Activated naive CD8-positive, alpha-beta T cell treated with anti-CD3 and anti-CD28 coated beads, Interleukin-2, amount 50 U/mL, for 24 hours (primary cell): ENCODE measurements at regions not wholly inside any gene's neighbourhood (a gene's known extent, or its start where the extent isn't known, plus 50 kb on each side); places are given as distances from the start of the nearest gene placed in this dataset.
A peak's percentile ranks its signal among the peaks of the same experiment; 100 is the strongest.

Experiments
- ATAC-seq: fragments of 150-1000 bp; cut with Tn5 transposase; one replicate; pipeline ENCODE4 v1.10.0; 2021
- DNase-seq: peaks from one replicate; pipeline ENCODE4 v3.0.0; 2021
- H3K27ac Mint-ChIP-seq: one replicate; pipeline ENCODE4 v1.8.0; 2021; ENCODE audit warnings: mild to moderate bottlenecking, mixed read lengths
- H3K27me3 Mint-ChIP-seq: one replicate; pipeline ENCODE4 v1.8.0; 2021; ENCODE audit warnings: mixed read lengths
- H3K36me3 Mint-ChIP-seq: one replicate; pipeline ENCODE4 v1.8.0; 2021; ENCODE audit warnings: low read depth, mixed read lengths
- H3K4me1 Mint-ChIP-seq: one replicate; pipeline ENCODE4 v1.8.0; 2021; ENCODE audit warnings: mixed read lengths
- H3K4me3 Mint-ChIP-seq: one replicate; pipeline ENCODE4 v1.8.0; 2021; ENCODE audit warnings: mild to moderate bottlenecking, moderate library complexity, mixed read lengths
- H3K9me3 Mint-ChIP-seq: one replicate; pipeline ENCODE4 v1.8.0; 2021; ENCODE audit warnings: mixed read lengths

DNA sequence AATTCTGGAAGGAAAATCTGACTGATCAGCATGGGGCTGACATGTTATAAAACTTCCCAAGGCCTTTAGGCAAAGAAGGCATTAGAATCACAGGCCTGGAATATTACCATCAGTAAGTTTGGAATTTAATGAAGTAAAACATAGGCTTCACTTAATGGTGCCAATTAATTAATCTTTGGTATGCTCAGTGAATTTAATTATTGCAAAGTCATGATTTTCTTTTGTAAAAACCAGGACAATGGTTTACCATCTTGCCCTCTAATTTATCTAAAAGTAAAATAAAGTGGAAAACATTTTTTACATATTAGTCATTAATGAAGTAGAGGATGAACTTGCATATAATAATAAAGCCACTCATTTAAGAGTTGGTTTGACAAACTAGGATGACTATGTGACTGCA lies 220.3 kb downstream of the SEC23IP start:
- Mint-ChIP-seq H3K4me1 (no peaks in the 10 kb centered on the region), H3K9me3 (no peaks in the 10 kb centered on the region), H3K4me3 (no peak overlapping the region), H3K27me3 (peaks cover 10% of the 10 kb centered on the region), H3K27ac (no peak overlapping the region), H3K36me3 (no peaks in the 10 kb centered on the region)
- DNase-seq (no peak), ATAC-seq (no peak)

DNA sequence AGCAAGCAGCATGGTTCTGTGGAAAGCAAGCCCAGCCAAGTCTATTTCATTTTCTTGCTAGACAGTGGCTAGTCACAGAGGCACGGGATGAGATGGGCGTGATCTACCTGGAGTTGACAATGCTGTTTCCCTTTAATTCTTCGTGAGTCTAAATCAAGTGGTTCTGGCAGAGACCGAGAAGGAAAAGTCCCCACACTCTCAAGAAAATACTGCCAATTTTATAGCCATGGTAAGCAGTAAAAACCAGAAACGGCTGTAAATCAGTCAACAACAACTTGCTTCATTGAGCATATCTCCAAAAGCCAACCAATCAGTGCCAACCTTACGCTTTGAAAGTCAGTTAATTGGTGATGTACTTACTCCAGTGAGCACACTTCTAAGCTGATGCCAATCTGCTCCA lies 223.4 kb downstream of the SEC23IP start:
- Mint-ChIP-seq H3K4me3 (no peak overlapping the region), H3K4me1 (no peaks in the 10 kb centered on the region), H3K27ac (no peak overlapping the region), H3K27me3 (peaks cover 10% of the 10 kb centered on the region), H3K36me3 (no peaks in the 10 kb centered on the region), H3K9me3 (no peaks in the 10 kb centered on the region)
- ATAC-seq (no peak), DNase-seq (no peak)

DNA sequence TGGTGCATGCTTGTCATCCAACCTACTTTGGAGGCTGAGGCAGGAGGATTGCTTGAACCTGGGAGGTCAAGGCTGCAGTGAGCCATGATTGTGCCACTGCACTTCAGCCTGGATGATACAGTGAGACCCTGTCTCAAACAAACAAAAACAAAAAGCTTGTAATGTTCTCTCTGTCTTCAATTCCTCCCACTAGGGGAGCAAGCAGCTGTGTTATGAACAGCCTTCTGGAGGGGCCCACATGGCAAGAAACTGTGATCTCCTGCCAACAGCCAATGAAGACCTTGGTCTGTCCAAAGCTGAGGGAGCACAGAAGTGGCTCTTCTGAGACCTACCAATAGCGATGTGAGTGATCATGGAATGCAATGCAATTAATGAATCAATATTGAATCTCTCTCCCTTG lies 229.2 kb downstream of the SEC23IP start:
- Mint-ChIP-seq H3K4me3 (no peak overlapping the region), H3K36me3 (no peaks in the 10 kb centered on the region), H3K27me3 (peaks cover 7% of the 10 kb centered on the region), H3K4me1 (no peaks in the 10 kb centered on the region), H3K27ac (no peak overlapping the region), H3K9me3 (no peaks in the 10 kb centered on the region)
- DNase-seq (no peak), ATAC-seq (no peak)

DNA sequence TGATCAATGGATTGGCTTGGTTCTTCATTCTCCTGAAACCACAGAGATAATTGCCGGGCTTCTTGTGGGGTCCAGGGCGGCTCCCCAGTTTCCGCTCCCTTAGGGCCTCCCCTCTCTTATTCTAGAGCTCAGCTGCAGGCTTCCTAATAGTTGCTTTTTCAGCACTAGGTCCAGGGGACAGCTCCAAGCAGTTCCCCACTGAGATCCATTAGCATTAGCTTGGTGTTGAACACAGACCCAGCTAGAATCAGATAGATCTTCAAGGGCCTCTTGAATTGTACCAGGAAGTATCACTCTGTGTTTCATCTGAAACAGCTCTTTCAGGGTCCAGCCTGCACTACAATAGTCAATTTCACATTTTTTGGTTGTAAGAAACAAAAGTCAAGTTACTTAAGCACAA lies 238.7 kb downstream of the SEC23IP start:
- Mint-ChIP-seq H3K27ac (no peak overlapping the region), H3K4me1 (no peaks in the 10 kb centered on the region), H3K27me3 (peaks cover 15% of the 10 kb centered on the region), H3K4me3 (no peak overlapping the region), H3K36me3 (no peaks in the 10 kb centered on the region), H3K9me3 (no peaks in the 10 kb centered on the region)
- ATAC-seq (no peak), DNase-seq (peak; percentile 2)

DNA sequence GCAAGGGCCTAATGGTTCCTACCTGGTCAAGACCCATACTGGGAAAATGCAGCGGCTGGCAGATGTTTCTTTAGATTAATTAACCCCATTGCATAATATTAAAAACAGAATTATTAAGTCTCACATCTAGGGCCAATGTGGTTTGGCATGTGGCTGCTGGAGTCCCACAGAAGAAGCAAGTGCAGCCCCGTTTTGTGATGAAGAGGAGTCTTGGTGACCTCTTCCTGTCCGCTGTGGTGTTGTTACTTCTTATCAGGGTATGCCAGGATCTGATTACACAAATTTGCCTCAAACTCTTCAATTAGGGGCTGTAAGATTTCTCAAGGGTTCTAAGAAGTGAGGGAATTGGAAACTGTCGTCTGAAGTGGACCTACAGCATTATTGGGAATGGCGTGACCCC lies 240.3 kb downstream of the SEC23IP start:
- Mint-ChIP-seq H3K4me3 (no peak overlapping the region), H3K27ac (no peak overlapping the region), H3K4me1 (no peaks in the 10 kb centered on the region), H3K36me3 (no peaks in the 10 kb centered on the region), H3K27me3 (peaks cover 7% of the 10 kb centered on the region), H3K9me3 (no peaks in the 10 kb centered on the region)
- no peak for DNase-seq
- no peak for ATAC-seq

DNA sequence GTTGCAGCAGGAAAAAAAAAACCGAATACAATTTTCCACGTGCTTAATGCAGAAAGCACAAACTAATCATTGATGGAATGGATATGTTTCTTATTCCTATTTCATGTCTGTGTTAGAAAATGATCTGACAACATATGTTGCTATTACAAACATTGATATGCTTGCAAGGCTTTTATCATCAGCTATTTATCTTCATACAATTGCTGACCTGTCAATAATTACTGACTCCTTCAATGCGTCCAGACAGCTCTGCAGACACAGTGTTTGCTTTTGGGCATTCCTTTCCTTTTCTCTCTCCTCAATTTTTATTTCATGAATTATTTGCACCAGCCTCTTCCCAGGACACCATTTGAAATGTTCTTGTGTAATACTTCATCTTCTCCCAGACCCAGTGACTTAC lies 246.2 kb downstream of the SEC23IP start:
- no peaks in the 10 kb centered on the region for H3K36me3 Mint-ChIP-seq
- DNase-seq (no peak), ATAC-seq (no peak)
- no peak overlapping the region for H3K27ac Mint-ChIP-seq
- peaks cover 4% of the 10 kb centered on the region for H3K27me3 Mint-ChIP-seq
- H3K9me3 Mint-ChIP-seq = no peaks in the 10 kb centered on the region
- no peaks in the 10 kb centered on the region for H3K4me1 Mint-ChIP-seq
- H3K4me3 Mint-ChIP-seq = no peak overlapping the region

DNA sequence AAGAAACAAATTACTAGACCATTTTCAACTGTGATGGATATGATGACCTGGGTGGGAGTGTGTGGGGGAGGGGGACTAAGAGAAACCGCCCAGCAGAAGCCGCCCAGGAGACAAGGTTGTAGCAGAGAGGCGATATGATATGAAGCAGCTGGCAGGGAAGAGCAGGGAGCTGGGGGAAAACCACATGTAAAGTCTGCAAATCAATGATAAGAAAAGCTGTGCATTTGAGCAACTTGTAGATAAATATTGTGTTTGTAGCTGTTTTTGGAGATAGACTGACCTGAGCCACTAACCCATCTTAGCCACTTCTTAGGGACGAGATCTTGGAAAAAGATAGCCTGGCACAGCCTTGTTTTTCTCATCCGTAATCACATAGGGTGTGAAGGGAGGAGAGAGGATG lies 252.6 kb downstream of the SEC23IP start:
- no peak overlapping the region for H3K4me3 Mint-ChIP-seq
- no peaks in the 10 kb centered on the region for H3K36me3 Mint-ChIP-seq
- H3K27me3 Mint-ChIP-seq = peaks cover 2% of the 10 kb centered on the region
- DNase-seq (no peak), ATAC-seq (no peak)
- no peak overlapping the region for H3K27ac Mint-ChIP-seq
- H3K9me3 Mint-ChIP-seq = no peaks in the 10 kb centered on the region
- no peaks in the 10 kb centered on the region for H3K4me1 Mint-ChIP-seq

DNA sequence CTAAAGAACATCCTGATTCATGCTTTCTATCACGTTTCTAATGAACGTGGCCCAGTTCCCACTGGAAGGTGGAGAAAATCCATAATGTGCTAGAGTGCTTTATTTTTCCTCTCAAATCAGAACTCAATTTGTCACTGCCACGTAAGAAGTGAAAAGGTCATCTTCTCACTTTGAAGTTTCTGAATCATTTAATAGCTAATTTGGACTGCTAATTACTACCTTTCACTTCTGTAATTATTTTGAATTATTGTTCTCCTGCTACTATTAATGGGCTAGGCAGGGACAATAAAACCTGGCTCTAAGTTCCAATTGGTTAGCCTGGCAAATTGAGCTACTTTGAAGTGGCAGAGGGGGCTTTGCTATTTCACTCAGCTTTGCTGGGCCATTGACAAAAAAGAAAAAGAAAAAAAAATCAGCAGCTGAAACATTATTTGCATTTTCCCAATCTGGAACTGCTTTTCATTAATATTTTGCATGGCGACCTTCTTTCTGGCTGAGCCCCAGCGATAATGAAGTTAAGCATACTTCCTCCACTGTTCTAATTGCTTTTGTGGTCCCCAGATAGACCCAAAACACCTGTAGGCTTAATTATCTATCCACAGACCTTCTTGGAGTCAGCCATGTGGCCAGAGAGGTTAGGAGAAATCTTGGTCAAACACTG lies 264.2 kb downstream of the SEC23IP start:
- Mint-ChIP-seq H3K4me3 (no peak overlapping the region), H3K9me3 (no peaks in the 10 kb centered on the region), H3K27me3 (peaks cover 9% of the 10 kb centered on the region), H3K27ac (no peak overlapping the region), H3K36me3 (no peaks in the 10 kb centered on the region), H3K4me1 (no peaks in the 10 kb centered on the region)
- DNase-seq (no peak), ATAC-seq (no peak)

DNA sequence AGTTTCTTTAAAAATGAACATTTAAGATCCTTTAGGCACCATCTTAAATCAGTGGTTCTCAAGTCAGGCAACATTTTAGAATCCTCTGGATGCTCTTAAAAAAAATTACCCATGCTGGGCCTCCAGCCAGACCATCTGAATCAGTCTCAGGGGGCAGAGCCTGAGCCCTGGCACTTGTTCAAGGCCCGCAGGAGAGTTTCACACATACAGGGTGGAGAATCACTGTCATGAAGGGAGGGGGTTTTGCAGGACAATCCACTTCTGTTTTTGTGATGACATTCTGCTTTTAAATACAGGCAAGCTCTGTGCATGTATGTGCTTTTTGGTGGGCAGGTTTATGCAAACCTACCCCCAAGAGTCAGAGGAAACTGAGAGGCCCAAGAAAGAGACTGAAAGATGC lies 268.6 kb downstream of the SEC23IP start:
- no peak overlapping the region for H3K4me3 Mint-ChIP-seq
- ATAC-seq (no peak), DNase-seq (no peak)
- no peaks in the 10 kb centered on the region for H3K4me1 Mint-ChIP-seq
- no peaks in the 10 kb centered on the region for H3K9me3 Mint-ChIP-seq
- H3K27ac Mint-ChIP-seq = no peak overlapping the region
- no peaks in the 10 kb centered on the region for H3K36me3 Mint-ChIP-seq
- H3K27me3 Mint-ChIP-seq = peaks cover 2% of the 10 kb centered on the region

DNA sequence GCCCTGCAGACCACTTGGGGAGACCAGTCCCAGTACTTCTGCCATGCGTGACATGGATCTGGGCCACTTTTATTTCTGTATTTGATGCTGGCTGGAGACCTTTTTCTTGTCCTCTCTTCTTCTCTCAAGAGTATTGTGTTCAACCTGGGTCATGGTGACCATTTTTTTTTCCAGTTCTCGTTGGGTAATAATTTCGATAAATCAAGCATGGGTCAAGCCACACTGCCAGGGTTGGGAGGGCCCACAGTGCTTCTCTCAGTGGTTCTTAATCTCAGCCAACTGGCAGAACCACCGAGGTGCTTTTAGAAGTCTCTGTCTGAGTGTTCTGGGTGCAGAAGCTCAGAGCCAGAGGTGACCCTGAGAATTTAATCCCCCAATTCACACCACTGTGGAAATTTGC lies 269.9 kb downstream of the SEC23IP start:
- no peak for DNase-seq
- Mint-ChIP-seq H3K4me1 (no peaks in the 10 kb centered on the region), H3K27ac (no peak overlapping the region), H3K4me3 (no peak overlapping the region), H3K27me3 (peaks cover 2% of the 10 kb centered on the region), H3K36me3 (no peaks in the 10 kb centered on the region), H3K9me3 (no peaks in the 10 kb centered on the region)
- no peak for ATAC-seq

DNA sequence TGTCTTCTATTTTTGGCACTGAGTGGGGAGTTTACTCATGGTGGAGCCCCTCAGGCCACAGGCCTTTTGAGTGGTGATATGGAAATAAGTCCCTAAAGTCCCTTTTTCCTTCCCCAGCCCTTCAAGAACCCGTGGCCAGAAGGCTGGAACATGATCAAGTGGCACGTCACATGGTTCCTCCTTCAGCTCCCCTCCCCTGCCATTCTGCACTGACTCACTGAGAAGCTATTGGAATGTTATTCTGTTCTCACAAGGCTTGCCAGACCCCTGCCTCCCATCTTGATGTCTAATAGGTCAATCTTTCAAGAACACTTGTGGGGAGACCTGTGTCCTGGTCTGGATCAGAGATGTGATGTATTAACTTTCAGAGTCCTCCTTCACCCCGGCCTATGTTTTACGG lies 279.8 kb downstream of the SEC23IP start:
- Mint-ChIP-seq H3K36me3 (no peaks in the 10 kb centered on the region), H3K4me3 (no peak overlapping the region), H3K4me1 (no peaks in the 10 kb centered on the region), H3K27ac (no peak overlapping the region), H3K9me3 (no peaks in the 10 kb centered on the region), H3K27me3 (peaks cover 8% of the 10 kb centered on the region)
- DNase-seq (no peak), ATAC-seq (no peak)

DNA sequence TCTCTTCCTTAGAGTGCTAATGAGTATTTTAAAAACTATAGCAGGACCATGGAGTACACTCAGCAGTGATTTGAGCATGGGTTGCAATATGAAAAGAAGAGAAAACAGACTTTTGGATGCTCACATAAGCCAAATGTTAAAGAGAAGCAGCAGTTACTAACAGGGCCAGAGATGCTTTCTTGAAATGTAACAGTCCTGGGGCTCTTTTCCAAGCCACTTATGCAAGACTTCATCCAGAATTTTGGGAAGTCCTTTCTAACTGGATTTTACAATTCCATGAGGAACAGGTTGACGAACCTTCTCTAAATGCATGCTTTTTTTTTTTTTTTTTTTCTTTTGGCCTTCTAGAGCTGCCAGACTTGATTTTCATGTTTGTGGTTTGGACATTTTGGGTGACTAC lies 282.0 kb downstream of the SEC23IP start:
- Mint-ChIP-seq H3K4me1 (no peaks in the 10 kb centered on the region), H3K27ac (no peak overlapping the region), H3K9me3 (no peaks in the 10 kb centered on the region), H3K27me3 (peaks cover 8% of the 10 kb centered on the region), H3K36me3 (no peaks in the 10 kb centered on the region), H3K4me3 (no peak overlapping the region)
- DNase-seq = no peak
- ATAC-seq = no peak

DNA sequence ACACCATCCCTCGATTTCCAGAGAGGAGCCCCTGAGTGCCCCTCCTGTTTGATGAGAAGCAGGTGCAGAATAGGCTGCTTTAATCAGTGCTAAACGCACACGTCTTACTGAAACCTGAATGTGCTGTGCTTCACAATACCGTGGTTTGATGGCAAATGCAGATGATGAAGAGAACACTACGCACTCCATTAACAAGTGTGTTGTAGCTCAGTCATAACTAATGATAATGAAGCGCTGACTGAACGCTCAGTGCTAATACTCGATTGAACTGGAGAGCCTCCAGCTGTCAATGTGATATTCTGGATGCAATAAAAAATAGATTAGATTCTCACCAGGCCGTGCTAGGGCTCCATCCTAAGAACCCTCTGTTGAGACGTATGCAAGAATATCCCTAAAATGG lies 279.7 kb upstream of the PLPP4 start:
- Mint-ChIP-seq H3K4me1 (no peaks in the 10 kb centered on the region), H3K9me3 (no peaks in the 10 kb centered on the region), H3K27ac (no peak overlapping the region), H3K4me3 (no peak overlapping the region), H3K36me3 (no peaks in the 10 kb centered on the region), H3K27me3 (peaks cover 2% of the 10 kb centered on the region)
- DNase-seq (no peak), ATAC-seq (no peak)

DNA sequence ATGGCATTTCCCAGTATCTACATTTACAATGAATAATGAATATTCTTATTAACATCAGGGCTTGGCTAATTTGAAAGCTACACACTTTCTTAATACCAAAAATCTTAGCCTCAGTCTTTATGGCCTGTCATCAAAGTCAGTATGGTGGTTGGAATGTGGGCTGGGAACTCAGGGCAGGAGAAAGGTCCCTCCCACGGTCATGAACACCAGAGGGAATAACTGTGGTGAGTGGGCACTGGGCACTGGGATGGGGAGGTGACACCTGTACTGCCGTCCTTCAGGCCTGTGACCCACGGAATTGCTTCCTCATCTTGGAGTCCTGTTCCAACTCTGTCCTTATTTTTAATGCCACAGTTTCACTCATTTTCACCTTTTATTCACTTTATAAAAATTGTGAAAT lies 276.9 kb upstream of the PLPP4 start:
- H3K36me3 Mint-ChIP-seq = no peaks in the 10 kb centered on the region
- no peak overlapping the region for H3K27ac Mint-ChIP-seq
- H3K4me3 Mint-ChIP-seq = no peak overlapping the region
- H3K4me1 Mint-ChIP-seq = no peaks in the 10 kb centered on the region
- H3K9me3 Mint-ChIP-seq = no peaks in the 10 kb centered on the region
- no peak for ATAC-seq
- DNase-seq = no peak
- H3K27me3 Mint-ChIP-seq = peaks cover 2% of the 10 kb centered on the region

DNA sequence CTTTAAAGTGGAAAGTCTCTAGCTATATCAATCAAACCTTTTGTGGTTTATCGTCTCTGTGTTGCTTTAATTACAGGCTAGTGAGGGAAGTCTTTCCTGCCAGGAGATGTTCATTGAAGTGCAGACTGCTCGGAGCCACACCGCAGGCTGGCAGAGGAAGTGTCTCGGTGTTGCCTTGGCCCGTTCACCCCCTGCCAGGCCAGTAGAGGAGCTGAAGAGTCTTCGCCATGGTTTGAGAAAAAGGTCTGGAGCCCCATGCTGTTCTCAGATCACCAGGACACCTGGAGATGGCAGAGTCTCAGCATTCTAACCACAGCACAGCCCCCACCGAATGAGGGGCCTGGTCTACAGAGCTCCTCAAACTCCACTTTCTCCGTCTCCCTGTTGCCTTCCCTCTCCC lies 275.9 kb upstream of the PLPP4 start:
- Mint-ChIP-seq H3K27me3 (peaks cover 2% of the 10 kb centered on the region), H3K36me3 (no peaks in the 10 kb centered on the region), H3K27ac (no peak overlapping the region), H3K4me3 (no peak overlapping the region), H3K9me3 (no peaks in the 10 kb centered on the region), H3K4me1 (no peaks in the 10 kb centered on the region)
- ATAC-seq = no peak
- DNase-seq = no peak

DNA sequence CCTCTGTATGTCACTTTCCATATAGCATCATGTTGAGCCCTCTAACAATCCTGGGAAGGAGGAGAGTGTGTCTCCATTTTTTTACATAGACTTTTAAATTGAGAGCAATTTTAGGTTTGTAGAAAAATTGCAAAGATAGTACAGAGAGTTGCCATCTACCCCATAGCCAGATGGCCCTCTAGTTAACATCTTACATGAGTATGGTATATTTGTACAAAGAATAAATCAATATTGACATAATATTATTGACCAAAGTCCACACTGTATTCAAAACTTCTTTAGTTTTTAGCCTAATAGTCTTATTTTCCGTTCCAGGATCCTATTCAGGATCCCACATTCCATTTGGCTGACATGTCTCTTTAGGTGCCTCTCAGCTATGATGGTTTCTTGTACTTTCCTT lies 274.6 kb upstream of the PLPP4 start:
- H3K4me1 Mint-ChIP-seq = no peaks in the 10 kb centered on the region
- H3K4me3 Mint-ChIP-seq = no peak overlapping the region
- no peaks in the 10 kb centered on the region for H3K27me3 Mint-ChIP-seq
- no peak overlapping the region for H3K27ac Mint-ChIP-seq
- DNase-seq = no peak
- ATAC-seq = no peak
- H3K9me3 Mint-ChIP-seq = no peaks in the 10 kb centered on the region
- no peaks in the 10 kb centered on the region for H3K36me3 Mint-ChIP-seq
